ENCODE measurements at regions not wholly inside any gene's neighbourhood (a gene's known extent, or its start where the extent isn't known, plus 50 kb on each side); places are given as distances from the start of the nearest gene placed in this dataset.

- H3K4me2 ChIP-seq (ENCODE audit: low read length): peak overlapping the region; percentile 76
- H3K9ac ChIP-seq (ENCODE audit: low read length): peak overlapping the region; percentile 79
- no peak overlapping the region for H3K4me3 Mint-ChIP-seq (ENCODE audit: unreplicated experiment)
- H3K9me3 ChIP-seq (ENCODE audit: insufficient read depth, low read depth, low read length): no peaks in the 10 kb centered on the region
- H3K4me1 Mint-ChIP-seq (ENCODE audit: low read depth, unreplicated experiment): peaks cover 9% of the 10 kb centered on the region
- DNase-seq (ENCODE audit: low read depth) (no peak), FAIRE-seq (no peak)
- peaks cover 3% of the 10 kb centered on the region for H3K9me3 Mint-ChIP-seq (ENCODE audit: unreplicated experiment)
- no peak overlapping the region for H2AFZ ChIP-seq (ENCODE audit: low read depth, low read length)
- H4K20me1 ChIP-seq (ENCODE audit: insufficient read depth, low read length): no peaks in the 10 kb centered on the region
- H3K27ac ChIP-seq (ENCODE audit: low read depth, low read length): peak overlapping the region; percentile 98
- no peaks in the 10 kb centered on the region for H3K36me3 Mint-ChIP-seq (ENCODE audit: low read depth, unreplicated experiment)
- H3K27ac Mint-ChIP-seq (ENCODE audit: unreplicated experiment): no peak overlapping the region
- no peak overlapping the region for H3K4me3 ChIP-seq (ENCODE audit: insufficient read depth, low read depth, low read length)
- H3K79me2 ChIP-seq (ENCODE audit: insufficient read depth, low read length): no peaks in the 10 kb centered on the region
- H3K27me3 ChIP-seq (ENCODE audit: insufficient read depth, low read length): no peaks in the 10 kb centered on the region
- H3K36me3 ChIP-seq (ENCODE audit: insufficient read depth, low read length): no peaks in the 10 kb centered on the region
- peaks cover 29% of the 10 kb centered on the region for H3K4me1 ChIP-seq (ENCODE audit: insufficient read depth, low read length)
- no peak for TF ChIP-seq CTCF (IDR thresholded peaks at IDR 0.05; ENCODE audit: insufficient read depth, low read depth, low read length)
- TF ChIP-seq EZH2 (IDR thresholded peaks at IDR 0.05; ENCODE audit: insufficient read depth, low read length): no peak
- no peaks in the 10 kb centered on the region for H3K27me3 Mint-ChIP-seq (ENCODE audit: low read depth, unreplicated experiment)
Measured at GRCh38 chr11:86175191-86175590, 69.4 kb upstream of the EED start.

GRCh38 chr11:86174101-86175046 lies 70.2 kb upstream of the EED start:
- Histone ChIP-seq H3K9me3 (ENCODE audit: insufficient read depth, low read depth, low read length) (no peaks in the 10 kb centered on the region), H3K9ac (ENCODE audit: low read length) (peak overlapping the region; percentile 79), H3K27me3 (ENCODE audit: insufficient read depth, low read length) (no peaks in the 10 kb centered on the region), H3K27ac (ENCODE audit: low read depth, low read length) (peak overlapping the region; percentile 98), H3K36me3 (ENCODE audit: insufficient read depth, low read length) (no peaks in the 10 kb centered on the region), H4K20me1 (ENCODE audit: insufficient read depth, low read length) (no peaks in the 10 kb centered on the region), H2AFZ (ENCODE audit: low read depth, low read length) (no peak overlapping the region), H3K4me3 (ENCODE audit: insufficient read depth, low read depth, low read length) (peak overlapping the region; percentile 43), H3K4me2 (ENCODE audit: low read length) (peak overlapping the region; percentile 76), H3K4me1 (ENCODE audit: insufficient read depth, low read length) (peaks cover 29% of the 10 kb centered on the region), H3K79me2 (ENCODE audit: insufficient read depth, low read length) (no peaks in the 10 kb centered on the region)
- DNase-seq (ENCODE audit: low read depth) (peak; percentile 100), FAIRE-seq (peak; percentile 76)
- Mint-ChIP-seq H3K36me3 (ENCODE audit: low read depth, unreplicated experiment) (no peaks in the 10 kb centered on the region), H3K4me3 (ENCODE audit: unreplicated experiment) (no peak overlapping the region), H3K4me1 (ENCODE audit: low read depth, unreplicated experiment) (peaks cover 9% of the 10 kb centered on the region), H3K27me3 (ENCODE audit: low read depth, unreplicated experiment) (no peaks in the 10 kb centered on the region), H3K27ac (ENCODE audit: unreplicated experiment) (no peak overlapping the region), H3K9me3 (ENCODE audit: unreplicated experiment) (peaks cover 3% of the 10 kb centered on the region)
- TF ChIP-seq CTCF (IDR thresholded peaks at IDR 0.05; ENCODE audit: insufficient read depth, low read depth, low read length) (no peak), EZH2 (IDR thresholded peaks at IDR 0.05; ENCODE audit: insufficient read depth, low read length) (no peak)

DNA sequence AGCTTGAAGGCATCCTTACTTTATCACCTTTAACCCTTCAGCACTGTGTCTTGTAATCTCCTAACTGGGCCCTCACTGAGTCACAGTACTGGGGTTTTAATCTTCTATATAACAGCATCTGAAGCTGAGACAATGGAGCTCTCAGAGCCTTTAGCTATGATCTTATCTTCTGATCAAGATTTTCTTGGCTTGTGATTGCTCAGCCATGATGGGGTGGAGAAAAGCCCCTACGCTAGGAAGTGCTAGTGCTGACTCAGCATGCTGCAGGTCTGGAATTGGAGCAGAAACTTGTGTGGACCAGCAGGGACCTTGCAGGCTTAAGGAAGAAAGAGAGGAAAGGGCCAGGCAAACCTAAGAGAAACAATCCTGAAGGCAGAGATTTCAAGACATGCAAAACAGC lies 71.7 kb upstream of the EED start:
- no peak for TF ChIP-seq EZH2 (IDR thresholded peaks at IDR 0.05; ENCODE audit: insufficient read depth, low read length)
- TF ChIP-seq CTCF (IDR thresholded peaks at IDR 0.05; ENCODE audit: insufficient read depth, low read depth, low read length): no peak
- peak overlapping the region; percentile 34 for H3K4me2 ChIP-seq (ENCODE audit: low read length)
- peak; percentile 87 for DNase-seq (ENCODE audit: low read depth)
- H3K4me1 ChIP-seq (ENCODE audit: insufficient read depth, low read length): peaks cover 29% of the 10 kb centered on the region
- no peaks in the 10 kb centered on the region for H3K36me3 ChIP-seq (ENCODE audit: insufficient read depth, low read length)
- peak overlapping the region; percentile 98 for H3K27ac ChIP-seq (ENCODE audit: low read depth, low read length)
- no peaks in the 10 kb centered on the region for H3K27me3 ChIP-seq (ENCODE audit: insufficient read depth, low read length)
- peak overlapping the region; percentile 79 for H3K9ac ChIP-seq (ENCODE audit: low read length)
- H3K79me2 ChIP-seq (ENCODE audit: insufficient read depth, low read length): no peaks in the 10 kb centered on the region
- no peaks in the 10 kb centered on the region for H3K9me3 ChIP-seq (ENCODE audit: insufficient read depth, low read depth, low read length)
- no peak overlapping the region for H3K27ac Mint-ChIP-seq (ENCODE audit: unreplicated experiment)
- no peaks in the 10 kb centered on the region for H4K20me1 ChIP-seq (ENCODE audit: insufficient read depth, low read length)
- peaks cover 9% of the 10 kb centered on the region for H3K4me1 Mint-ChIP-seq (ENCODE audit: low read depth, unreplicated experiment)
- FAIRE-seq: no peak
- no peaks in the 10 kb centered on the region for H3K36me3 Mint-ChIP-seq (ENCODE audit: low read depth, unreplicated experiment)
- no peaks in the 10 kb centered on the region for H3K9me3 Mint-ChIP-seq (ENCODE audit: unreplicated experiment)
- peak overlapping the region; percentile 32 for H2AFZ ChIP-seq (ENCODE audit: low read depth, low read length)
- no peaks in the 10 kb centered on the region for H3K27me3 Mint-ChIP-seq (ENCODE audit: low read depth, unreplicated experiment)
- H3K4me3 Mint-ChIP-seq (ENCODE audit: unreplicated experiment): no peak overlapping the region
- H3K4me3 ChIP-seq (ENCODE audit: insufficient read depth, low read depth, low read length): no peak overlapping the region
